Thyroid gland (tissue), 4 donors: ENCODE measurements at regions not wholly inside any gene's neighbourhood (a gene's known extent, or its start where the extent isn't known, plus 50 kb on each side); places are given as distances from the start of the nearest gene placed in this dataset.

Source experiments
- DNase-seq, 2 donors: peaks; one replicate each; pipeline ENCODE4 v3.0.0-alpha.2; 2019
- H3K27ac ChIP-seq, 3 donors: fragments of 200-600 bp; sonication (generic); 1 replicate in 2 of 3; 2 replicates in 1 of 3; pipeline ENCODE4 v1.5.1; 2016 to 2019; ENCODE audit warnings: mild to moderate bottlenecking in 1 of 3, moderate library complexity in 1 of 3
- H3K27me3 ChIP-seq: fragments of 200-600 bp; sonication (generic); one replicate; pipeline ENCODE4 v1.5.1; 2019
- H3K36me3 ChIP-seq, 2 donors: fragments of 200-600 bp; sonication (generic); one replicate each; pipeline ENCODE4 v1.5.1; 2016 to 2019
- H3K4me1 ChIP-seq, 2 donors: fragments of 200-600 bp; sonication (generic); one replicate each; pipeline ENCODE4 v1.5.1; 2017 to 2019
- H3K4me3 ChIP-seq, 3 donors: fragments of 200-600 bp; sonication (generic); replicated peaks in 1 of 3; 1 replicate in 2 of 3; 2 replicates in 1 of 3; pipeline ENCODE4 v1.5.1; 2016; ENCODE audit warnings: mild to moderate bottlenecking in 1 of 3
- H3K9me3 ChIP-seq: fragments of 200-600 bp; sonication (generic); one replicate; pipeline ENCODE4 v1.5.1; 2017
- POLR2A ChIP-seq, 2 donors: fragments of 450-650 bp; IDR thresholded peaks; one replicate each; pipeline ENCODE4 v1.6.1; 2017; ENCODE audit warnings: antibody characterized with exemption in 2 of 2, mild to moderate bottlenecking in 2 of 2, moderate library complexity in 1 of 2
- WGBS, 2 donors: methylation state at CpG; one replicate each; pipeline ENCODE4 v1.1.5; 2017; 5-methylcytosine and 5-hydroxymethylcytosine counted together
- intact Hi-C: fragments of 100-400 bp; cut with DNase I; formaldehyde crosslinking; loops from one replicate; pipeline ENCODE4 v1.15.1; 2023
- TF ChIP-seq, protein P1 (sequence below), 6 experiments: fragments of 200-600 bp in 3 of 6; fragments of 450-650 bp in 3 of 6; sonication (generic) in 3 of 6; IDR thresholded peaks; one replicate each; pipeline ENCODE4 v1.5.1; 2016 to 2019; ENCODE audit warnings: antibody characterized with exemption in 6 of 6, mild to moderate bottlenecking in 2 of 6, inconsistent platforms in 1 of 6, moderate library complexity in 1 of 6

DNA sequence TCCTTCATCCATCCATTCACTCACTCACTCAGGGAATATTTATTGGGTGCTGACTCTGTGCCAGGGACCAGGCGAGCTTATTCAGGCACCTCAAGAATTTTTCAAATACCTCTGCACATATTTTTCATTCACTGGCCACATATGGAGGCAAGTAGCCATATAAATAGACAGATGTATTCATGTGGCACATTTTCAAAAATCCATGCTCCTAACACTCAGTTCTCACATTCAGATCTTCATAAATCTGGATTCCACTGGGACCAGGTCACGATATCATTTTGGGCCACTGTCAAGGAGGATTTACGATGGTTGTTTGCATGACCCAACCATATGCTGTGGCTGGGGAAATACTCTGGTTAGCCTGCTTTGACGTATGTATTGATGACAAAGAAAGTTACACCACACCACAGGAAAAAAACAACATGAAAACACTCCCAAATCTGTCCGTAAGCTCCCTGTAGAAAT lies 241.8 kb upstream of the LRTM1 start:
- no peaks in the 10 kb centered on the region for H3K36me3 ChIP-seq
- intact Hi-C loops: loop anchor here (10.0 kb wide), 1 partner anchor 745 kb away; no protein-coding TSS in a partner anchor
- no peak for DNase-seq
- H3K4me3 ChIP-seq: no peak overlapping the region
- no peaks in the 10 kb centered on the region for H3K9me3 ChIP-seq
- H3K4me1 ChIP-seq: peaks cover 0 to 12% of the 10 kb centered on the region in 2 donors
- no peak overlapping the region for H3K27ac ChIP-seq
- WGBS, 2 donors: 82 to 84% methylated on average over 5 of the region's 5 CpGs
- no peaks in the 10 kb centered on the region for H3K27me3 ChIP-seq
- no peak for TF ChIP-seq POLR2A (IDR thresholded peaks at IDR 0.05)
- TF ChIP-seq, protein P1, sequence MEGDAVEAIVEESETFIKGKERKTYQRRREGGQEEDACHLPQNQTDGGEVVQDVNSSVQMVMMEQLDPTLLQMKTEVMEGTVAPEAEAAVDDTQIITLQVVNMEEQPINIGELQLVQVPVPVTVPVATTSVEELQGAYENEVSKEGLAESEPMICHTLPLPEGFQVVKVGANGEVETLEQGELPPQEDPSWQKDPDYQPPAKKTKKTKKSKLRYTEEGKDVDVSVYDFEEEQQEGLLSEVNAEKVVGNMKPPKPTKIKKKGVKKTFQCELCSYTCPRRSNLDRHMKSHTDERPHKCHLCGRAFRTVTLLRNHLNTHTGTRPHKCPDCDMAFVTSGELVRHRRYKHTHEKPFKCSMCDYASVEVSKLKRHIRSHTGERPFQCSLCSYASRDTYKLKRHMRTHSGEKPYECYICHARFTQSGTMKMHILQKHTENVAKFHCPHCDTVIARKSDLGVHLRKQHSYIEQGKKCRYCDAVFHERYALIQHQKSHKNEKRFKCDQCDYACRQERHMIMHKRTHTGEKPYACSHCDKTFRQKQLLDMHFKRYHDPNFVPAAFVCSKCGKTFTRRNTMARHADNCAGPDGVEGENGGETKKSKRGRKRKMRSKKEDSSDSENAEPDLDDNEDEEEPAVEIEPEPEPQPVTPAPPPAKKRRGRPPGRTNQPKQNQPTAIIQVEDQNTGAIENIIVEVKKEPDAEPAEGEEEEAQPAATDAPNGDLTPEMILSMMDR (IDR thresholded peaks at IDR 0.05): no peak

DNA sequence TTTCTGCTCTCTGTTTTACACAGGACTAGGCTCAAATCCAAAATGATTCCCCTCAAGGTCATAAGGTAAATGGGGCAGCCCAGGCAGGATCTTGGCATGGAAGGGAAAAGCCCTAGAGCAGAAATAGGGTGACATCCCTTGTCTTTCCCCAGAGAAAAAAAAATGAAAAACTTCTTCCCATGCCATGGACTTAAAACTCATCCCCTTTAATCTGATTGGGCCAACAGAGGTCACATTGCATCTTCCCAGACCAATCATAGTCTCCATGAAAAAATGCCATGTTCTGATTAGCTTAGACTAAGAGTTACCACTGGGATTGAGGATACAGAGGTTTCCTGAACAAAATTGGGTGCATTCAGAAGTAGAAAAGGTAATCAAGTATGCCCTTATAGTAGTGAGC lies 241.3 kb upstream of the LRTM1 start:
- Histone ChIP-seq H3K4me1 (peaks cover 0 to 12% of the 10 kb centered on the region in 2 donors), H3K9me3 (no peaks in the 10 kb centered on the region), H3K27ac (no peak overlapping the region), H3K36me3 (no peaks in the 10 kb centered on the region), H3K4me3 (no peak overlapping the region), H3K27me3 (no peaks in the 10 kb centered on the region)
- intact Hi-C loops: no loop called here
- DNase-seq: no peak
- TF ChIP-seq, protein P1 (IDR thresholded peaks at IDR 0.05): no peak
- TF ChIP-seq POLR2A (IDR thresholded peaks at IDR 0.05): no peak

DNA sequence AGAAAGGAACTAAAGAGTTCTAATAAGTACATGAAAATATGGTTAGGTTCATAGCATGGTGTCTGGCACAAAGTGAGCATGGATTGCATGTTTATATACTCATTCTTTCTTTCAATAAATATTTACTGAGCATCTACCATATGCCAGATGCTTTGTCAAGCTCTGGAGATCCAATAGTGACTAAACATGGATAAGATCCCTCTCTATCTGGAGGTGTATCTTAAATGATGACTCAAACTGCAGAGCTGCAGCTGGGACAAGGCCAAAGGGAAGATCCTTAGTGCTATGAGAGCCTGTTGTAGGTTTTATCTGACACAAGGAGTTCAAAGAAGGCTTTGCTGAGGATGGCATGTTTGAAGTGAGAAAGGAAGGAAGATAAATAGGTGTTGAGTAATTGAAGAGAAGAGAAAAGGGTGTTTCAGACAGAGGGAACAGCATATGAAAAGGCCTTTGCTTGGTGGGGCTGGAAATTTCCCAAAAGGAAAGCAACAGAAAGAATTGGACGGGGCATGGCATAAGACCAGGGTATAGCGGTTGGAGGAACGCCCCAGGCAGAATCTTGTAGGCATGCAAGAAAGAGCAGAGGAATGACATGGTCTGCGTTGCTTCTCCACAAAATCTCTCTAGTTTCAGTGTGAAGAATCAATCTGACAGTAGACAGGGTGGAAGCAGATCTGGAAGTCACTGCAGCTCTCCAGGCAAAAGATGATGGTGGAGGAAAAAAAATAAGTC lies 239.9 kb upstream of the LRTM1 start:
- Histone ChIP-seq H3K4me1 (peaks cover 0 to 12% of the 10 kb centered on the region in 2 donors), H3K36me3 (no peaks in the 10 kb centered on the region), H3K27me3 (no peaks in the 10 kb centered on the region), H3K9me3 (no peaks in the 10 kb centered on the region), H3K27ac (peak overlapping the region in 2 of 3 donors; percentile 32 to 34), H3K4me3 (no peak overlapping the region)
- no peak for DNase-seq
- WGBS, 2 donors: 89 to 92% methylated on average over 4 of the region's 4 CpGs
- intact Hi-C loops: no loop called here
- TF ChIP-seq, protein P1 (IDR thresholded peaks at IDR 0.05): no peak
- no peak for TF ChIP-seq POLR2A (IDR thresholded peaks at IDR 0.05)

DNA sequence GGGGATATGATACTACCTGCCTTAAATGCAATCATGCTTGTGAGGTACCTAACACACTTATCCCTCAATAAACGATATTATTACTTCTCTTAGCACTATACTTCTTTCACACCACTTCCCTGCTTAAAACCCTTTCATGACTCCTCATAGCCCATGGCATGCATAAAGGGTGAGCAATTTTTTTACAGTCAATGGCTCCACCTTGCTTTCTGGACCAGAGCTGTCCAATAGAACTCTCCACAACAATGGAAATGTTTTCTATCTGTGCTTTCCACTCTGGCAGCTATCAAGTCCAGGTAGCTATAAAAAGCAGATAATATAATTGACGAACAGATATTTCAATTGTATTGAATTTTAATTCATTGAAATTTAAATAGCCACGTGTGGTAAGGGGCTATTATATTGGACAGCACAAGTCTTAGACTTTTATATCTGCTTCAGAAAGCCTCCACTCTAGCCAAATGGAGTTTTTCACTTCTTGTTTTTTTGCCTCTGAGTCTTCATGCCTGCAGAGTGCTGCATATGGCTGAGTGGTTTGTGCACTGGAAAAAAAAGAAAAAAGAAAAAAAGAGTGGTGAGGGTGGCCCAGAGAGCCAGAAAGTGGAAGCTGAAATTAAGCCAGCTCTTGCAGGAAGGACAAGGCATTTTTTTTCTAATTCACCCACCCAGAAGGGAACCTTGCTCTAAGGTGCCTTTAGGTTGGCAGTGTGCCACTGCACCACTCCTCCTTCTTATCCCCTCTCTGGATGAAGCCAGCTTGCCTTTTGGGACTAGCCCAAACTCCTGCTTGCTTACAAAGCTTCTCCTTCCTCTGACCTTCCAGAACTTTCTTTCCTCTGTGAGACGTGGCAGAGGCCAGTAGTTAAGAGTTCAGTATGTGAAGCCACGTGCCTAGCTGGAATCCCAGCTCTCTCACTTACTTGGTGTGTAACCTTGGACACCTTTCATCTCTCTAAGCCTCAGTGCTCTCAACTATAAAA lies 239.0 kb upstream of the LRTM1 start:
- intact Hi-C loops: no loop called here
- Histone ChIP-seq H3K4me1 (peaks cover 0 to 12% of the 10 kb centered on the region in 2 donors), H3K36me3 (no peaks in the 10 kb centered on the region), H3K4me3 (no peak overlapping the region), H3K27me3 (no peaks in the 10 kb centered on the region), H3K27ac (peak overlapping the region in 2 of 3 donors; percentile 32 to 34), H3K9me3 (no peaks in the 10 kb centered on the region)
- WGBS, 2 donors: 41 to 50% methylated on average over 5 of the region's 5 CpGs
- no peak for TF ChIP-seq POLR2A (IDR thresholded peaks at IDR 0.05)
- TF ChIP-seq, protein P1 (IDR thresholded peaks at IDR 0.05): no peak
- DNase-seq: peak; percentile 83 to 85
